GM12878 (cell line): ENCODE measurements at regions not wholly inside any gene's neighbourhood (a gene's known extent, or its start where the extent isn't known, plus 50 kb on each side); places are given as distances from the start of the nearest gene placed in this dataset.

Experiments
- ATAC-seq: fragments of 200-7000 bp; cut with Tn5 transposase; 3 replicates; pipeline ENCODE4 v1.9.1; 2020; ENCODE audit warnings: mild to moderate bottlenecking, moderate library complexity
- BruUV-seq: library from RNA; stranded (reverse); fragments of 400-500 nt; replicated peaks from 2 replicates; lab custom pipeline; 2021; lab: Mats Ljungman, UMichigan
- CTCF ChIA-PET: fragments of 300-600 bp; sonication (Branson Sonifier 250); formaldehyde crosslinking; extraction: SDS; loops from one replicate; lab custom pipeline; 2021; ENCODE audit warnings: inconsistent platforms; lab: Yijun Ruan, JAX
- POLR2A ChIA-PET: fragments of 350-600 bp; formaldehyde crosslinking; extraction: SDS; loops from one replicate; lab custom pipeline; 2021; ENCODE audit warnings: inconsistent platforms; lab: Charles Lee
- RAD21 ChIA-PET: fragments of 300-600 bp; sonication (Branson Sonifier 250); formaldehyde crosslinking; loops from one replicate; lab custom pipeline; 2023; ENCODE audit warnings: antibody characterized with exemption; ENCODE audit not compliant: unreplicated experiment; lab: Charles Lee
- SMC1A ChIA-PET: fragments of 300-600 bp; sonication (Branson Sonifier 250); formaldehyde crosslinking; loops from one replicate; lab custom pipeline; 2023; ENCODE audit not compliant: unreplicated experiment, uncharacterized antibody; lab: Charles Lee
- DNase-seq: peaks from one replicate; pipeline ENCODE4 v3.0.0-alpha.2; 2011; ENCODE audit warnings: low read depth, low spot score
- FAIRE-seq: peaks from 3 replicates; lab custom pipeline; 2011; peaks lifted over from hg19 to GRCh38; lab: Jason Lieb, UNC
- H2AFZ ChIP-seq: 2 replicates; pipeline ENCODE4 v1.6.0; 2011; ENCODE audit warnings: low read depth, low read length, control low read depth; ENCODE audit not compliant: control insufficient read depth
- H3K27ac ChIP-seq: 2 replicates; pipeline ENCODE4 v1.5.1; 2011; ENCODE audit warnings: control low read depth; ENCODE audit not compliant: control insufficient read depth, insufficient read depth
- H3K27me3 ChIP-seq, 2 experiments: replicated peaks in 1 of 2; 2 replicates each; pipeline versions ENCODE4 v1.6.0 to v1.6.1; 2011; ENCODE audit warnings: low read length in 1 of 2; ENCODE audit not compliant: control insufficient read depth in 2 of 2, insufficient read depth in 2 of 2
- H3K36me3 ChIP-seq, 2 experiments: 2 replicates each; pipeline ENCODE4 v1.5.1; 2011; ENCODE audit warnings: low read length in 1 of 2; ENCODE audit not compliant: control insufficient read depth in 2 of 2, insufficient read depth in 2 of 2
- H3K4me1 ChIP-seq: 2 replicates; pipeline ENCODE4 v1.6.1; 2011; ENCODE audit warnings: mild to moderate bottlenecking, low read length, moderate library complexity, mixed read lengths; ENCODE audit not compliant: control insufficient read depth, insufficient read depth
- H3K4me2 ChIP-seq: 2 replicates; pipeline ENCODE4 v1.6.0; 2011; ENCODE audit warnings: control low read depth; ENCODE audit not compliant: control insufficient read depth, insufficient read depth
- H3K4me3 ChIP-seq: fragments of 200-600 bp; sonication (generic); 2 replicates; pipeline ENCODE4 v1.5.1; 2016
- H3K79me2 ChIP-seq: 2 replicates; pipeline ENCODE4 v1.6.0; 2011; ENCODE audit warnings: low read length; ENCODE audit not compliant: control insufficient read depth, insufficient read depth
- H3K9ac ChIP-seq: 2 replicates; pipeline ENCODE4 v1.8.0; 2011; ENCODE audit warnings: low read length, control low read depth, mixed read lengths; ENCODE audit not compliant: control insufficient read depth, insufficient read depth
- H3K9me3 ChIP-seq: replicated peaks from 3 replicates; pipeline ENCODE4 v1.5.1; 2011; ENCODE audit warnings: mild to moderate bottlenecking, low read length; ENCODE audit not compliant: control insufficient read depth, insufficient read depth
- H4K20me1 ChIP-seq: 2 replicates; pipeline ENCODE4 v1.6.0; 2011; ENCODE audit not compliant: control insufficient read depth, insufficient read depth
- CEBPB ChIP-seq, 2 experiments: fragments of 150-350 bp in 1 of 2; IDR thresholded peaks; 2 replicates each; pipeline ENCODE4 v1.6.1; 2012 to 2014; ENCODE audit warnings: low read depth in 2 of 2, low read length in 2 of 2, borderline replicate concordance in 1 of 2, inconsistent platforms in 1 of 2
- CHD2 ChIP-seq: IDR thresholded peaks from 2 replicates; pipeline ENCODE4 v1.6.1; 2011; ENCODE audit warnings: low read depth, low read length, improper control_type of control experiment, borderline replicate concordance
- GABPA ChIP-seq: IDR thresholded peaks from 2 replicates; pipeline ENCODE4 v1.6.1; 2014; ENCODE audit warnings: antibody characterized with exemption, low read depth, mild to moderate bottlenecking, inconsistent platforms
- KAT2A ChIP-seq: conservative IDR thresholded peaks from 2 replicates; pipeline ENCODE4 v1.6.1; 2011; ENCODE audit warnings: low read depth, low read length; ENCODE audit not compliant: control insufficient read depth
- KDM1A ChIP-seq: fragments of 200-600 bp; sonication (generic); IDR thresholded peaks from 2 replicates; pipeline ENCODE4 v1.6.1; 2016; ENCODE audit warnings: borderline replicate concordance
- NFIC ChIP-seq: IDR thresholded peaks from 2 replicates; pipeline ENCODE4 v1.6.1; 2012; ENCODE audit warnings: low read depth, mild to moderate bottlenecking, inconsistent platforms, low read length, moderate library complexity
- POLR2AphosphoS2 ChIP-seq: IDR thresholded peaks from 2 replicates; pipeline ENCODE4 v1.6.1; 2011; ENCODE audit warnings: low read depth, mild to moderate bottlenecking, low read length, improper control_type of control experiment, moderate library complexity
- SREBF2 ChIP-seq: IDR thresholded peaks from 2 replicates; pipeline ENCODE4 v1.6.1; 2012; ENCODE audit warnings: mild to moderate bottlenecking, low read length
- TARDBP ChIP-seq: IDR thresholded peaks from 2 replicates; pipeline ENCODE4 v1.6.1; 2016; ENCODE audit warnings: borderline replicate concordance
- TCF7 ChIP-seq: IDR thresholded peaks from 2 replicates; pipeline ENCODE4 v1.6.1; 2014; ENCODE audit warnings: antibody characterized with exemption, borderline replicate concordance
- ZBTB33 ChIP-seq: fragments of 450-650 bp; IDR thresholded peaks from 2 replicates; pipeline ENCODE4 v1.6.1; 2017; ENCODE audit warnings: mild to moderate bottlenecking
- WGBS: methylation state at CpG from one replicate; pipeline ENCODE4 v1.1.6; 2016; ENCODE audit warnings: low lambda C conversion rate; ENCODE audit not compliant: insufficient replicate concordance, insufficient coverage; ENCODE audit errors: missing lambda C conversion rate; 5-methylcytosine and 5-hydroxymethylcytosine counted together
- in situ Hi-C: fragments of 300-500 bp; cut with MboI; formaldehyde crosslinking; loops from 9 replicates; pipeline ENCODE4 v1.14.3; 2018; ENCODE audit warnings: mixed read lengths
- intact Hi-C: fragments of 100-400 bp; cut with micrococcal nuclease; formaldehyde crosslinking; loops from one replicate; pipeline ENCODE4 v1.14.2; 2022; ENCODE audit not compliant: unreplicated experiment

GRCh38 chr5:57642066-57642465 is 159.5 kb upstream of the ACTBL2 start:
- no peaks in the 10 kb centered on the region for H4K20me1 ChIP-seq
- TF ChIP-seq CEBPB (IDR thresholded peaks at IDR 0.05; ENCODE audit: borderline replicate concordance in 1 of 2, low read depth in 2 of 2, low read length in 2 of 2) (no peak), GABPA (no peak), SREBF2 (no peak), KDM1A (no peak), CHD2 (no peak), NFIC (no peak), POLR2AphosphoS2 (no peak)
- TF ChIP-seq, all 136 proteins: peak for 0
- 53% methylated on average over 4 of the region's 4 CpGs for WGBS
- no peak overlapping the region for H3K4me2 ChIP-seq
- FAIRE-seq (no peak), ATAC-seq (no peak), DNase-seq (no peak)
- H3K79me2 ChIP-seq: no peaks in the 10 kb centered on the region
- no peak overlapping the region for H3K9ac ChIP-seq
- no peaks in the 10 kb centered on the region for H3K4me1 ChIP-seq
- no TSS peak for BruUV-seq
- no peaks in the 10 kb centered on the region for H3K36me3 ChIP-seq
- no peaks in the 10 kb centered on the region; a peak in 1 of 4 replicates for H3K27me3 ChIP-seq
- no peak overlapping the region for H2AFZ ChIP-seq
- ChIA-PET RAD21 (no interaction called here), CTCF (interaction anchor here (0.6 to 1.0 kb wide), 2 partner anchors 8 to 96 kb away, joined by 3 to 6 read pairs; no protein-coding TSS in a partner anchor), SMC1A (no interaction called here), POLR2A (no interaction called here)
- no peaks in the 10 kb centered on the region for H3K9me3 ChIP-seq
- in situ Hi-C loops: no loop called here
- no peak overlapping the region for H3K27ac ChIP-seq
- H3K4me3 ChIP-seq: no peak overlapping the region
- intact Hi-C loops: no loop called here

GRCh38 chr5:57635146-57635777 is 152.7 kb upstream of the ACTBL2 start:
- CTCF ChIA-PET: interaction anchor here (1.3 to 2.0 kb wide), 3 partner anchors 9 to 136 kb away, joined by 3 to 9 read pairs (median 3); no protein-coding TSS in a partner anchor
- FAIRE-seq (no peak), DNase-seq (no peak), ATAC-seq (no peak)
- WGBS: 48% methylated on average over 3 of the region's 3 CpGs
- Histone ChIP-seq H3K79me2 (no peaks in the 10 kb centered on the region), H3K27ac (no peak overlapping the region), H3K4me1 (no peaks in the 10 kb centered on the region), H3K9ac (no peak overlapping the region), H3K36me3 (no peaks in the 10 kb centered on the region), H3K9me3 (no peaks in the 10 kb centered on the region), H3K4me3 (no peak overlapping the region), H2AFZ (no peak overlapping the region), H3K4me2 (no peak overlapping the region), H4K20me1 (no peaks in the 10 kb centered on the region), H3K27me3 (no peaks in the 10 kb centered on the region; a peak in 1 of 4 replicates)
- no TSS peak for BruUV-seq
- POLR2A ChIA-PET: interaction anchor here (0.7 kb wide), 1 partner anchor 931 kb away, joined by 4 read pairs; no protein-coding TSS in a partner anchor
- intact Hi-C loops: no loop called here
- RAD21 ChIA-PET: no interaction called here
- SMC1A ChIA-PET: no interaction called here
- in situ Hi-C loops: no loop called here
- TF ChIP-seq TCF7: no peak
- no peak for TF ChIP-seq ZBTB33
- no peak for TF ChIP-seq TARDBP
- no peak for TF ChIP-seq KAT2A
